Activated CD4-positive, alpha-beta memory T cell treated with anti-CD3 and anti-CD28 coated beads for 36 hours (primary cell): ENCODE measurements at regions not wholly inside any gene's neighbourhood (a gene's known extent, or its start where the extent isn't known, plus 50 kb on each side); places are given as distances from the start of the nearest gene placed in this dataset.

Experiments used
- CTCF ChIA-PET: fragments of 350-600 bp; sonication (Branson Sonifier 250); formaldehyde crosslinking; loops from one replicate; lab custom pipeline; 2021; ENCODE audit warnings: antibody characterized with exemption, inconsistent platforms; lab: Charles Lee
- POLR2A ChIA-PET: fragments of 350-600 bp; sonication (Branson Sonifier 250); formaldehyde crosslinking; loops from one replicate; lab custom pipeline; 2021; ENCODE audit warnings: antibody characterized with exemption; lab: Charles Lee
- DNase-seq: peaks from one replicate; pipeline ENCODE4 v3.0.0-alpha.2; 2020
- H3K27ac Mint-ChIP-seq: one replicate; pipeline ENCODE4 v1.8.0; 2021; ENCODE audit warnings: mixed read lengths
- H3K27me3 Mint-ChIP-seq: one replicate; pipeline ENCODE4 v1.8.0; 2021; ENCODE audit warnings: mixed read lengths
- H3K36me3 Mint-ChIP-seq: one replicate; pipeline ENCODE4 v1.8.0; 2021; ENCODE audit warnings: mixed read lengths
- H3K4me1 Mint-ChIP-seq: one replicate; pipeline ENCODE4 v1.8.0; 2021; ENCODE audit warnings: low read depth, mixed read lengths
- H3K4me3 Mint-ChIP-seq: one replicate; pipeline ENCODE4 v1.8.0; 2021; ENCODE audit warnings: mild to moderate bottlenecking, mixed read lengths
- H3K9me3 Mint-ChIP-seq: one replicate; pipeline ENCODE4 v1.8.0; 2021; ENCODE audit warnings: mixed read lengths
- intact Hi-C: fragments of 100-400 bp; cut with micrococcal nuclease; formaldehyde crosslinking; loops from one replicate; pipeline ENCODE4 v1.15.1; 2023

DNA sequence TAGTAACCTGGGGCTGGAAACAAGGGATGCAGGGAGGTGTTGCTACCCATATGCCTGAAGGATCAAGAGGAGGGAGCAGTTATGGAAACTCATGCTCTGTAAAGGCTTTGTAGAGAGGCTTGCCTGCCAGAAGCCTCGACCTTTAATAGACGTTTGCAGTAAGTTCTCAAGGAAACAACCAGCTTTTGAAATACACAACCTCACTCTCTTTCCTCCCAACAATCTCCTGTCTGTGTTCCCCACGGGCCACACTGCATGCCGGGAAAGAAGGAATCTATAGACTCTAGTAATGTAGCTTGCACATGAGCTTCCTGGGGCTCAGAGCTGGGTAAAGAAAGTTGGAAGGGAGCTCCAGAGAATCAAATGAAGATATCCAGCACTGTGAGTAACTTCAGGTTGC, 101.6 kb upstream of the PACRGL start:
- Mint-ChIP-seq H3K4me1 (no peaks in the 10 kb centered on the region), H3K36me3 (no peaks in the 10 kb centered on the region), H3K27me3 (peaks cover 4% of the 10 kb centered on the region), H3K9me3 (no peaks in the 10 kb centered on the region), H3K4me3 (no peak overlapping the region), H3K27ac (no peak overlapping the region)
- DNase-seq, result no peak
- ChIA-PET POLR2A (no interaction called here), CTCF (no interaction called here)
- intact Hi-C loops, result no loop called here

DNA sequence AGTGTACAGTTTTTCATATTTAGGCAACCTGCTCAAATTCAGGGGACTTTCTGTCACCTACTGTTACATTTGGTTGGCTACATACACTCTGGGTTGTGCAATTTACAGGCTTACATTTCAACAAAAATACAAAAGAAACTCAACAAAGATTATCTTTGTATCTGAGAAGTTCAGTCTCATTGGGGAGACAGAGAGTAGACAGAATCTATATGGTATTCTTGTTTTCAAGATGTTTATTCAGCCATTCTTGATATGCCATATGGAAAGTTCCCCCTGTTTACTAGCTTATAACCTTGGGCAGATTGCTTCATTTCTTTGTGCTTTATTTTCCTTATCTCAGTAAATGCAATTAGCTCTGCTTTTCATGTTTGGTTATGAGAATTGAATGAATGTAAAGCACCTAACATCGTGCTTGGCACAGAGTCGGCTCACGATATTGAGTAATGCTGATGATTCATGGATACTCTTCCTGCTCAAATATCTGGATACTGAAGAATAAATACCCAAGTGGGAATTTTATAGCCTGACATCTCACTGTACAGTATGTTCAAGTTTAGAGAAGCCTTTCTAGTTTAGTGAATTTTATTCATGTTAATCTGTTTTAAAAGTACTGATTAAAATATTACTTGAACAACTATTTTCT, 96.5 kb upstream of the PACRGL start:
- POLR2A ChIA-PET, result no interaction called here
- intact Hi-C loops, result no loop called here
- Mint-ChIP-seq H3K36me3 (no peaks in the 10 kb centered on the region), H3K4me3 (no peak overlapping the region), H3K4me1 (no peaks in the 10 kb centered on the region), H3K27ac (no peak overlapping the region), H3K9me3 (no peaks in the 10 kb centered on the region), H3K27me3 (no peaks in the 10 kb centered on the region)
- DNase-seq, result no peak
- CTCF ChIA-PET, result no interaction called here

GRCh38 chr4:20612313-20612712, 87.9 kb upstream of the PACRGL start:
- DNase-seq, result no peak
- Mint-ChIP-seq H3K9me3 (no peaks in the 10 kb centered on the region), H3K36me3 (no peaks in the 10 kb centered on the region), H3K27me3 (peaks cover 2% of the 10 kb centered on the region), H3K4me3 (no peak overlapping the region), H3K27ac (no peak overlapping the region), H3K4me1 (no peaks in the 10 kb centered on the region)
- ChIA-PET POLR2A (no interaction called here), CTCF (no interaction called here)
- intact Hi-C loops, result no loop called here

- Mint-ChIP-seq H3K4me3 (no peak overlapping the region), H3K4me1 (no peaks in the 10 kb centered on the region), H3K9me3 (no peaks in the 10 kb centered on the region), H3K27ac (no peak overlapping the region), H3K27me3 (no peaks in the 10 kb centered on the region), H3K36me3 (no peaks in the 10 kb centered on the region)
- ChIA-PET CTCF (no interaction called here), POLR2A (no interaction called here)
- intact Hi-C loops, result no loop called here
- no peak for DNase-seq
Measured at GRCh38 chr4:20614816-20615215, 85.4 kb upstream of the PACRGL start.

DNA sequence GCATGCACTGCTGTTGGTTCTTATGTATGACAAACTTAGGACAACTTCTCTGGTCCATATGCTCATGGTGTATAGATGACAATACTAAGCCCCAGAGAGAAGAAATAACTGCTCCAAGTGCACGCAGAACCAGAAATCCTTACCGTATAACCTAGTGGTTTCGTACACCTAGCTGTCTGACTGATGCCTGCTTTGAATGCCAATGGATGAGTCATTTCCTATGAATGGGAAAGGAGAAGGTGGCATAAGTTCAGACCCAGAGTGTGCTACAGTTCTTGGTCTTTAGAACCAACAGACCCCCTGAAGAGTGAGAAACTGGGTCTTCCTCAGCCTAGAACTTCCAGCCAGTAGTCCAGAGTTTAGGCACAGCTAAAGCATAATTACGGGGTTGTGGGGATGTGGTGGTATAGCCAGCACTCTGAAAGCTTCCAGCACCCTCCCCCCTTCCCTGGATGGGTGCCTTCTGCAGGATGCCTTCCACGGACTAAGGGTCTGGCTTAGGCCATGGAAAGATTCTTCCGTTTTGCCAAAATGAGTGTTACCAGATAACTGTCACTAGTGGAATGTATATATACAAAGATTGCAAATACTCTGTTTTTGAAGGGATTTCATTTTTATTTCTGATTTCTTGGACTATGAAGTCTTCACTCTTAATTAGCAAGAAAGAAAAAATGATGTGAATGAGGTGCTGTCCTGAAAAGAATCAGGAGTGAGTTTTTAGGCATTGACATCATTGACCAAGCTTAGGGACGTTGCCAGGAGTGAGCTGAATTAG, 84.6 kb upstream of the PACRGL start:
- no peak overlapping the region for H3K27ac Mint-ChIP-seq

GRCh38 chr4:20616313-20616712, 83.9 kb upstream of the PACRGL start:
- ChIA-PET POLR2A (no interaction called here), CTCF (no interaction called here)
- intact Hi-C loops, result no loop called here
- H3K27ac Mint-ChIP-seq, result no peak overlapping the region
- H3K27me3 Mint-ChIP-seq, result no peaks in the 10 kb centered on the region
- H3K4me1 Mint-ChIP-seq, result no peaks in the 10 kb centered on the region
- no peak for DNase-seq
- H3K9me3 Mint-ChIP-seq, result no peaks in the 10 kb centered on the region
- H3K4me3 Mint-ChIP-seq, result no peak overlapping the region
- H3K36me3 Mint-ChIP-seq, result no peaks in the 10 kb centered on the region

More for the DNA sequence above, 84.6 kb upstream of the PACRGL start:
- Mint-ChIP-seq H3K27me3 (no peaks in the 10 kb centered on the region), H3K9me3 (no peaks in the 10 kb centered on the region), H3K4me1 (no peaks in the 10 kb centered on the region), H3K4me3 (no peak overlapping the region), H3K36me3 (no peaks in the 10 kb centered on the region)
- CTCF ChIA-PET, result no interaction called here
- DNase-seq, result no peak
- POLR2A ChIA-PET, result no interaction called here
- intact Hi-C loops, result no loop called here

- intact Hi-C loops, result no loop called here
- POLR2A ChIA-PET, result no interaction called here
- Mint-ChIP-seq H3K4me3 (no peak overlapping the region), H3K27me3 (no peaks in the 10 kb centered on the region), H3K4me1 (peaks cover 3% of the 10 kb centered on the region), H3K36me3 (no peaks in the 10 kb centered on the region), H3K27ac (no peak overlapping the region), H3K9me3 (no peaks in the 10 kb centered on the region)
- CTCF ChIA-PET, result no interaction called here
- no peak for DNase-seq
Measured at GRCh38 chr4:20616848-20617247, 83.4 kb upstream of the PACRGL start.

DNA sequence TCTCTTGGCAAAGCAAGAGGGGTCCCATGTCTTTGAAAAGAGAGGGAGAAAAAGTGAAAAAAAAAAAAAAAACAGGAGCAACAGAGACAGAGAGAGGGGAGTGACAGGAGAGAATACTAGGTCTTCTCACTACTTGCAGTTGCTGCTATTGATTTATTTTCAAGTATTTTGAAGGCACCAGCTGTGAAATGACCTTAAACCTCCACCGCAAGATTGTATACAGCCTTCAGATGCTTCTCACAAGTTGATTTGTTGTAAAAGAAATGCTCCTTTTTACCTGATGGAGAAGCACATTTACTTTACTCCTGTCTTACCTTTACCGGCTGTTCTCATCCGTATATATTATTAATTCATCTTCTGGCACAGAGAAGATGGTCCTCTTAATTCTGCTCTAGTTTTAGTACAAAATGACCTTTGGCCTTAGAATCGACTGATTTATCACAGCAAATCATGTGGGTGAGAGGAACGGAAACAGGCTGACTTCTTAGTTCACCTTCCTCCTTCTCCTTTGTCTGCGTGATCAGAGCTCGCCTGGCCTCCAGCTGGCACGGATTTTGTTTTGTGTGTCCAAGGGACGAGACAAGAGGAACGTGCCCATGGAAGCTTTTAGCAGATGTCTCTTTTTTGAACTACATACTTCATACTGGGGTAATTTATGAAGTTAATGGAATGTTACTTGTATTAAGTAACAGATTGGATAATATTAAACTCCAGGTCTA, 82.4 kb upstream of the PACRGL start:
- H3K27me3 Mint-ChIP-seq, result no peaks in the 10 kb centered on the region
- no peak overlapping the region for H3K27ac Mint-ChIP-seq
- ChIA-PET POLR2A (no interaction called here), CTCF (no interaction called here)
- DNase-seq, result no peak
- no peak overlapping the region for H3K4me3 Mint-ChIP-seq
- intact Hi-C loops, result no loop called here
- no peaks in the 10 kb centered on the region for H3K36me3 Mint-ChIP-seq
- H3K9me3 Mint-ChIP-seq, result no peaks in the 10 kb centered on the region
- H3K4me1 Mint-ChIP-seq, result peaks cover 3% of the 10 kb centered on the region

GRCh38 chr4:20618731-20619130, 81.5 kb upstream of the PACRGL start:
- Mint-ChIP-seq H3K27ac (no peak overlapping the region), H3K4me1 (peaks cover 3% of the 10 kb centered on the region), H3K27me3 (no peaks in the 10 kb centered on the region), H3K9me3 (no peaks in the 10 kb centered on the region), H3K4me3 (no peak overlapping the region), H3K36me3 (no peaks in the 10 kb centered on the region)
- ChIA-PET POLR2A (no interaction called here), CTCF (no interaction called here)
- no peak for DNase-seq
- intact Hi-C loops, result no loop called here

- intact Hi-C loops, result no loop called here
- H3K36me3 Mint-ChIP-seq, result no peaks in the 10 kb centered on the region
- no peak for DNase-seq
- no peak overlapping the region for H3K27ac Mint-ChIP-seq
- ChIA-PET POLR2A (no interaction called here), CTCF (interaction anchor here (1.4 kb wide), 1 partner anchor 63 kb away, joined by 4 read pairs; no protein-coding TSS in a partner anchor)
- H3K4me1 Mint-ChIP-seq, result peaks cover 3% of the 10 kb centered on the region
- no peaks in the 10 kb centered on the region for H3K9me3 Mint-ChIP-seq
- H3K4me3 Mint-ChIP-seq, result no peak overlapping the region
- no peaks in the 10 kb centered on the region for H3K27me3 Mint-ChIP-seq
Measured at GRCh38 chr4:20621476-20621875, 78.8 kb upstream of the PACRGL start.

DNA sequence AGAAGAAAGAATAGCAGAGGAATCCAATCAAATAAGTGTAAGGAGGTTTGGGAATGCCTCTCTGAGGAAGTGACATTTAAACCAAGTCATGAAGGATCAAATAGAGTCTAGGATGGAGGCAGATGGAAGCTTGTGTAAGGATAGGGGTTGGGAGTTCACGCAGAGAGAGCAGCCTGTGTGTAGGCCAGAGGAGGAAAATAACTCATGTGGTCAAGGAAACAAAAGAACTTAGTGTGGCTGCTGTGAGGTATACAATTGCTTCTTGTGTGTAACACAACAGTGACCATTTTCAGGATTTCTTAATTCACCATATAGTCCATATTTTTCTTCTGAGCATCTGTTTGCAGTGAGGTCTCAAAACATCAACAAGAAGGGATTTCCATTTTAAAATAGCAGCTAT, 77.6 kb upstream of the PACRGL start:
- Mint-ChIP-seq H3K4me3 (no peak overlapping the region), H3K36me3 (no peaks in the 10 kb centered on the region), H3K27me3 (no peaks in the 10 kb centered on the region), H3K9me3 (no peaks in the 10 kb centered on the region), H3K4me1 (peaks cover 3% of the 10 kb centered on the region), H3K27ac (no peak overlapping the region)
- CTCF ChIA-PET, result no interaction called here
- intact Hi-C loops, result no loop called here
- POLR2A ChIA-PET, result no interaction called here
- DNase-seq, result no peak

GRCh38 chr4:20623939-20624338, 76.3 kb upstream of the PACRGL start:
- Mint-ChIP-seq H3K27me3 (no peaks in the 10 kb centered on the region), H3K4me3 (no peak overlapping the region), H3K4me1 (peaks cover 3% of the 10 kb centered on the region), H3K36me3 (no peaks in the 10 kb centered on the region), H3K27ac (no peak overlapping the region), H3K9me3 (no peaks in the 10 kb centered on the region)
- intact Hi-C loops, result no loop called here
- no peak for DNase-seq
- POLR2A ChIA-PET, result no interaction called here
- CTCF ChIA-PET, result no interaction called here
